Epithelial cell of proximal tubule (primary cell): ENCODE measurements at regions not wholly inside any gene's neighbourhood (a gene's known extent, or its start where the extent isn't known, plus 50 kb on each side); places are given as distances from the start of the nearest gene placed in this dataset.

Experiments used
- DNase-seq: peaks from one replicate; pipeline ENCODE4 v3.0.0-alpha.2; 2011; ENCODE audit warnings: low read depth
- H3K4me3 ChIP-seq: 2 replicates; pipeline ENCODE4 v1.5.1; 2011; ENCODE audit warnings: low read depth, mild to moderate bottlenecking, low read length
- CTCF ChIP-seq: conservative IDR thresholded peaks from 2 replicates; pipeline ENCODE4 v1.5.1; 2012; ENCODE audit warnings: low read depth, mild to moderate bottlenecking, low read length

- no peak overlapping the region for H3K4me3 ChIP-seq
- DNase-seq = no peak
- TF ChIP-seq CTCF = no peak
Observed at GRCh38 chr14:81953419-81953818, 419.8 kb upstream of the SEL1L start.

DNA sequence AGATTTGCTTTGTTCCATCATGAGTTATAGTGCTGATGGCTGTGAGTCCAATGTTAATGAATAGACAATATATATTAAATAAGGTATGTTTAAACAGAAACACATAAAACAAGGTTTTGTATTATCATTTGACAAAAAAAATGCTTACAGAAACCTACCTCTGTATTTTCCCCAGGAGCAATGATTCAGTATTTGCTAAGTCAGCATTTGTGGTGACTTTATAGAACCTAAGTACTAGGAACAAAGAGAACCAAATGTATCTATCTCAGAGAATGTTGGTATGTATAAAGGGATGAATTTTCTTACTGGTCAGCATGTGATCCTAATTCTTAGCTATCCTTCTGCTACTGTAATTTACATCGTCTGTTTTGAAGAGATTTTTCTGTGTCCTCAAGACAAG is 421.5 kb upstream of the SEL1L start:
- no peak for TF ChIP-seq CTCF
- H3K4me3 ChIP-seq = no peak overlapping the region
- DNase-seq = no peak

DNA sequence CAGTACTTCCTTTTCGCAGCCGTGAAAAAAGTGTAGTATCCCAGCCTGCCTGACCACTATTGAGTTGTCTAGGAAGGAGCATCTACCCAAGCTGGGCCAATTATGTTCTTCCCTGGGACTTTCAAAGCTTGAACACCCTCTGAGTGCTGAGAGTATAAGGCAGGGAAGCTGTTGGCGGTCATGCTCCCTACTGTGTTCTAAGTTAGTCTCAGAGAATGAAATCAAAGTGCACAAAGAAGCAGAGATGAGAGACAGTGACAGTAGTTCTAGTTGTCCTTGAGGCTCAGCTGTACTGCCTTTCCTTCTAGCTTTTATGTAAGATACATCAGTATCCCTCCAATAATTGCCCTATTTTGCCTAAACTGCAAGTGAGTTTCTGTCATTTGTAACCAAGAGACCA is 427.1 kb upstream of the SEL1L start:
- DNase-seq = no peak

GRCh38 chr14:81963846-81964245 is 430.2 kb upstream of the SEL1L start:
- TF ChIP-seq CTCF = no peak
- no peak for DNase-seq
- H3K4me3 ChIP-seq = no peak overlapping the region

More for the DNA sequence above, 427.1 kb upstream of the SEL1L start:
- TF ChIP-seq CTCF = no peak
- H3K4me3 ChIP-seq = no peak overlapping the region

GRCh38 chr14:81970307-81970706 is 436.7 kb upstream of the SEL1L start:
- no peak overlapping the region for H3K4me3 ChIP-seq
- DNase-seq = no peak
- no peak for TF ChIP-seq CTCF

- H3K4me3 ChIP-seq = no peak overlapping the region
- DNase-seq = no peak
- no peak for TF ChIP-seq CTCF
Observed at GRCh38 chr14:81971911-81972310, 438.3 kb upstream of the SEL1L start.

- no peak for DNase-seq
- no peak overlapping the region for H3K4me3 ChIP-seq
- TF ChIP-seq CTCF = no peak
Observed at GRCh38 chr14:81972601-81973000, 438.9 kb upstream of the SEL1L start.
